ENCODE measurements at regions not wholly inside any gene's neighbourhood (a gene's known extent, or its start where the extent isn't known, plus 50 kb on each side); places are given as distances from the start of the nearest gene placed in this dataset.

DNA sequence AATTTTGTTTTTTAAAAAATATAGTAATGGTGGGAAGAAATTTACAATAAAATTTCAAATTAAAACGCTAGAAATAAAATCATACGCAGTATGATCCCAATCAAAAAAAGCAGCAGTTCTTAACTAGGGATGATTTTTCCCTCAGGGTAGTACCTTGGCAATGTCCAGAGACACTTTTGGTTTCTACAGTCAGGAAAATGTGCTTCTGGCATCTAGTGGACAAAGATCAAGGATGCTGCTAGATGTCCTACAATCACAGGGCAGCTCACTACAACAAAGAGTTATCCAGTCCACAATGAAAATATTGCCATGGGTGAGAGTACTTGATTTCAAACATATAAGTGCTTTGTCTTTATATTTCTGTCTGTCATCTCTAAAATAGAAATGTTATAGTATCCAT lies 400.2 kb upstream of the SGCD start:
- no peak for DNase-seq (ENCODE audit: low read depth)

DNA sequence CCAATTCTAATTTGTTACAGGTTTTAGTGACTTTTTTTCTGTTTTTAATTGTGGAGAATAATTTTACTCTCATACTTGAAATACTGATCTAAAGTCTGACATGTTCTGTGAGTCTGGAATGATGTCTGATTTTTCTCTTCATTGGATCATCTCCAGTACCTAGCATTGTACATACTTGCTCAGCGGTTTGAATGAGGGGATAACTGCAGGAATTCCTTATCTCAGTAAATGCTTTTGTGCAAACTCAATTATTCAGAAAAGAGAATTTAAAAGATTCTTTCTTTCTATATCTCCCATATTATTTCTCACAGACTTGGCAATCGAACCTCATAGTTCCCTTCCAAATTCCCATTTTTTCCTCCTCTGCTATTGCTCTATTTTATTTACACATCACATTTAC lies 397.9 kb upstream of the SGCD start:
- DNase-seq (ENCODE audit: low read depth): no peak

DNA sequence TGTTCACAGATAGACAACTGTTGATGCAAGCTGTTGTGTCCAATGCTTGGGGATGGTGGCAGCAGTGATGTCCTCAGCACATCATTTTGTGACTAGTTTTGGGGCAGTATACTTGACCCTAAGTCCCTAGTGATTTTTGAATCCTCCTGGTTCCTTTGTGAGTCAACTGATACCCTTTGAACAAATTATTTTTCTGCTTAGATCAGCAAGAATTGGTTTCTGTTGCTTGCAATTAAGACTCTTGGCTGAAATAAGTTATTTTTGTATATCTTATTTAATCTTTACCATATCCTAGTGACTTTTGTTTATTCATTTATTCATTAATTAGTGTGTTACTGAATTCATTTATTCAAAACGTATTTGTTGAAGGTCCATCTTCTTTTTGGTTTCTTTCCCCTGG lies 392.0 kb upstream of the SGCD start:
- no peak for DNase-seq (ENCODE audit: low read depth)

DNA sequence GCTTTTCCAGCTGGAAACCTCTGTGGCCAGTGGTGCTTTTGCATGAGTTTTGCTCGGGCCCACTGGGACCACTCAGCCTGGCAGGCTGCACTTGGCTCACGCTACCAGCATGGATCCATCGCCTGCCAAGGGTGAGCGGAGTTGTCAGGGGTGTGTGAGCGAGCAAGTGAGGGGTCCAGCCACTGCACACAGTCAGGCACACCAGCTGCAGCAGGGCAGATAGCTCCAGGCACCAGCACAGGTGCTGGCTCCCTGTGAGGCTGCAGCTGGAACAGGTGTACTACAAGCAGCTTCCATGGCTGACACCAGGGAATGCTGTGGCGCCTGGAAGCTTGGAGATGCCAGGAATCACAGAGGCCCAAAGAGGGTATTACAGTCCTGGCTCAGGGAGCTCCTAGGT lies 391.2 kb upstream of the SGCD start:
- no peak for DNase-seq (ENCODE audit: low read depth)

DNA sequence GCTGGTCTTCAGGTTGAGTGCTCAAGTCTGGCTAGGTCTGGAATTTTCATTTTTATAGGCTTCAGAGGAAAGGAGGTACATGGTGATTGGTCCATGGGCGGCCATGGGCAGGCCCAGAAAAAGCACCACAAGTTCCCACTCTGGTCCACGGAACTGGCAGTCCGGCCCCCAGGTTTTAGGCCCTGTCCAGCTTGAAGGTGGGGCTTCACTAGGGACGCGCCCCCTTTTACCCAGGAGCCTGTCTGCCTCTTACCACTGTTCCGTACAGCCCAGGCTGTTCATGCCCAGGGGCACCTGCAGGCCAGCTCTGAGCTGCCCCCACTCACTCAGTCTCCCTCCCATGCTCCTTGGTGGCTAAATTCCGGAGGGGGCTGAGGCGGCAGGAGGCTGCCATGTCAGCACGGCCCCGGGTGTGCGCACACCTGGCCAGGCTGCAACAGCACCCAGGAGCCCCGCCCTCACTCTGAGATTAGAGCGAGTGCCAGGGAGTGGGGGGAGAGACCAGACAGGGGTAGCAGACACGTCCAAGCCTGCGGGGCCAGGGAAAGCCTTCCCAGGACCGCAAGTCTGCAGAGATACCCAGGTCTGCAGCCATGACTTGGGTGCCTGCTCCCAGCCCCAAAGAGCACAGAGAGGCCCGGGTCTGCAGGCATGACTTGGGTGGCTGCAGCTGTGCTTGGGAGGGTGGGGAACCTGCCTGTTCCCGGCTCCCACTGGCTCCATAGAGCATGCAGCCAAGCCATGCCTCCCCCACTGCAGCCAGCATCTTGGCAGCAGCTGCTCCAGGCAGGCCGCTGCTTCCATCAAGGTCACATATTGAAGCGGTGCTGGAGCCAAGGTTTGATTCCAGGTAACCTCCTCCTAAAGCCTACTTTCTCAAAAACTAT lies 390.2 kb upstream of the SGCD start:
- no peak for DNase-seq (ENCODE audit: low read depth)

DNA sequence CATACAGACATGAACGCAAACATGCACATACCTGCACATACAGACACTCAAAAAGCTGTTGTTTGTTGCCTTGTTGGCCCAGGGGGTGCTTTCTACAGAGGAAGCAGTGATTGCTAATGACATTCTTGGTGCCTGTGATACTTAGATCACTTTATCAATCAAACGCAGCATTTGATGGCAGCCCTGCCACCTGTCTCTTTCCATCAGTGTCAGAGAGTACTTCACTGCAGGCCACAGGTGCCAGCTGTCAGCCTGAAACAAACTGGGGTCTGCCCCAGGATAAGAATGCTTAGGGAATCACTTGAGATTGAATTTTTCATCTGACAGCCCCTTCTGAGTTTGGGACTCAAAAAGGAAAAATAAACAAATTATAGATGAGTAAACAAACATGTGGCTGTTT lies 388.9 kb upstream of the SGCD start:
- DNase-seq (ENCODE audit: low read depth): no peak

DNA sequence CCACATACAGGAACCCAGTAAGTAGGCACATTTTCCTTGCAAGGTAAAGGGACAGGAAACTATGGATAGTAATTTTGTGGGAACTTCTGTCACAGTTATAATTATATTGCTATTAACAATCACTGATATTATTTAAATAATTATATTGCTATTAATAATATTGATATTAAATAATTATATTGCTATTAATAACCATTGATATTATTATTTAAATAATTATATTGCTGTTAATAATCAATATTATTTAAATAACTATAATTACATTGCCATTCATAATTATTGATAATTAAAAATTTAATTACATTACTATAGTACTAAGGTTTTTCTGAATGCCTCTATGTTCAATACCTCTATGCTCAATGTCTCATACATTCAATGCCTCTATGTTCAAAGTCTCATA lies 385.6 kb upstream of the SGCD start:
- no peak for DNase-seq (ENCODE audit: low read depth)

DNA sequence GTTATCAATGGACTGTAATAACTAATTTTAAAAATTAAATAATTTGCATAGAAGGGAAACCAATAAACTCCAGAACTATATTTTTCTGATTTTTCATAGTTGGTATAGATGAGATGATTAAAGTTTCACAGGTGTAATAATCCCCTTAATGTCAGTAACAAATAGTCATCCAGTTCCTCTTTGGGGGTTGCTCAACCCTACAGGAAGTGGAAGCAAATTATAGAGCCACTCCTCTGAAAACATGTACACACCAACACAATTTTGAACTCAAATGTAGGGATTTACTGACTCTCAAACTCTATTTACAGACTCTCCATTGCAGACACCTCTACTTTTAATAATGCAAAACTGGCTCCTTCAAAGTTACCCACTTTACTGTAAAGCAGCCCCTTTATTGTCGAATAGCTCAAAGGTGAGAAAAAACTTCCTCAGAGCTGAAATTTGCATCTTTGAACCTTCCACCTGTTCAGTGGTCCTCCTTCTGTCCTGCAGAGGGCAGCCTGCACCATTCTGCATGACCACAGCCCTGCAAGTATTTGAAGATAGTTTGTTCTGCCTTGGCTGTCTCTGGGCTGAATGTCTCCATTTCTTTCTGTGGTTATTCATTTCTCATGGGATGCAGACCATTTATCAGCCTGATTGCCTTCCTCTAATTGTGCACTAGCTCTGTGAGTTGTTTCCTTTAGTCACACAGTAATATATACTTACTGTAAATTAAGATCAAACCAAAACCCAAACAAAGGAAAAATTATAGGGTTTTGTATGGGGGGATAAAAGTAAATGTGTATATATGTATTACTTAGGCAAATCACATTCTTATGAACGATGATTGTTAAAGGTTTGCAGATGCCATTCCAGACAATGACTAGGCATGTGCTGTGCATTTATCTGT lies 383.2 kb upstream of the SGCD start:
- DNase-seq (ENCODE audit: low read depth): no peak

DNA sequence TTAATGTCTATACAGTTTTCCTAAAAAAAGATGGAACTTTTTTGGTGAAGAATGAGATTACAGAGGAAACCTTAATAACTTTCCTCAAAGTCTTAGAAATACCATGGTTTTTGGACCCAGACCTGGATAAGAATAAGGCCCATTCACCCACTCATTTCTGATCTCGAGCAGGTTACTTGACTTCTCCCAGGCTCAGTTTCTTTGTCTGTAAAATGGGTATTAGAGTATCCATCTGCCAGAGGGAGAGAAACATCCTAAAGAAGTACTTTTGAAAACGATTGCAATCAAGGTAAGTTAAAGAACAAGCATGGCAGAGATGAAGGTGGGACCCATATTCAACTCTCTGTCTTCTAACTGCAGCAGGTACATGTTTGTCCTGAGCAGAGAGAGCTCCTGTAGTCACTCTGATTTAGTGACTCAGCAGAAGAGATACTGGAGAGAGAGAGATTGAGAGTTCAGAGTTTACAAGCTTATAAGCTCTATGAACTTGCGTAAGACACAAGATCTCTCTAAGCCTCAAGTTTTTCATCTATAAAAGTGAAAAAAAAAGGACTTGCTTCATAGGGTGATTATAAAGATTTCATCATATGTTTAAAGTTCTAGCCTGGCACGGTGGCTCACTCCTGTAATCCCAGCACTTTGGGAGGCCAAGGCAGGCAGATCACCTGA lies 379.4 kb upstream of the SGCD start:
- no peak for DNase-seq (ENCODE audit: low read depth)

DNA sequence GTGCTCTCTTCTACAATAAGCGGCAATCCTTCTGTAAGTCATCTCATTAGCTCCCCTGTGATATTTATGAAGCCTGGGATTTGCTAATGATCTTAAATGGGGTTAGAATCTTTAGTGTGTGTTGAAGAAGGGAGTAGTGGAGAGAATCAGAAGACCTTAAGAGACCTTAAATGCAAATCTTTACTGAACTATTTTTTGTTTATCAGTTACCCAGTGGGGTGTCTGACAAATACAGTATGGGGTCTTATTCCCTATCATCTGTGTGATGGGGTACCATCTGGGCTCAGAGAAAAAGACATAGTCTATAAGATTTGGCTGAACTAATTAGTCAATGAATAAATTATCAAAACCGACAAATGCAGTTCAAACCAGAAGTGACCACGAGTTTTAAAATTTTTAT lies 378.4 kb upstream of the SGCD start:
- DNase-seq (ENCODE audit: low read depth): no peak

DNA sequence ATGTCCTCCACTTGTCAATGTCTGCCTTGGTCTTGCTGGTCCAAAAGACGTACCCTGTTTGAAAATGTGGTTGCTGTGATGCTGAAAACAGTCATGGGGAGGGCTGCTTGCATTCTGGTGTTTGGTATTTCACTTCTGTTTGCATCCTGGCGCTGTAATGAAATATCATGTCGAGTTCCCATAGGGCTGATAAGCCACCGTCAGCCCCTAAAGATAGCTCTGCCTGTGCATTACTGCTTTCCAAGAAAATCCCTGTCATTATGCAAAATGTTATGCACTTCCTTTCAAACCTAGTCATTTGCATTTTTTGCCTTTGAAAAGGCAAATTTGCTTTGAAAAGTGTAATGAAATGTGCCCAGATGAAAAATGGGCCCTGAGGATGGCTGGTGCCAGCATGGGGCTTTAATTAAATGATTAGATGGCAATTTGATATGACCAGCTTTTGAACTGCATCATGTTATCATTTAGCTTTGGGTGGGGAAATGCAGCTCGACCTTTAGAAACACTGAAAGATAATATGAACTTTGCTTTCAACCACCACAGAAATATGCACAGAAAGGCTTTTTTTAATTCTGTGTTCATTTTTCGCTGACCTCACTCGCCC lies 374.4 kb upstream of the SGCD start:
- DNase-seq (ENCODE audit: low read depth): no peak

DNA sequence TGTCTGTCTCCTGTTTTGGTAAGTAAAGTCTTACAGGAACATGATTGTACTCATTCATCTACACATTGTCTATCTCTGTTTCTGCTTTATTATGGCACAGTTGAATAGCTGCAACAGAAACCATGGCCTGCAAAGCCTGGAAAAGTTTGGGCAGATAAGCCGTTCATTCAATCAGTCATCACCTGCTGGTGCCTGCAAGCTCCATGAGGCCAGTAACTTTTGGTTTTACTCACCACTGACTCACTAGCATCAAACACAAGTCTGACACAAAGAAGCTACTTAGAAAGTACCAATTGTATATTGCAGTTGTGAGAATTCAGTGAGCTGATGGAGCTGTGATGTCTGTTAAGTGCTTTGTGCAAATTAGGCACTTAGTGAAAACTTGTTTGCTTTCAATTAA lies 373.6 kb upstream of the SGCD start:
- DNase-seq (ENCODE audit: low read depth): no peak

DNA sequence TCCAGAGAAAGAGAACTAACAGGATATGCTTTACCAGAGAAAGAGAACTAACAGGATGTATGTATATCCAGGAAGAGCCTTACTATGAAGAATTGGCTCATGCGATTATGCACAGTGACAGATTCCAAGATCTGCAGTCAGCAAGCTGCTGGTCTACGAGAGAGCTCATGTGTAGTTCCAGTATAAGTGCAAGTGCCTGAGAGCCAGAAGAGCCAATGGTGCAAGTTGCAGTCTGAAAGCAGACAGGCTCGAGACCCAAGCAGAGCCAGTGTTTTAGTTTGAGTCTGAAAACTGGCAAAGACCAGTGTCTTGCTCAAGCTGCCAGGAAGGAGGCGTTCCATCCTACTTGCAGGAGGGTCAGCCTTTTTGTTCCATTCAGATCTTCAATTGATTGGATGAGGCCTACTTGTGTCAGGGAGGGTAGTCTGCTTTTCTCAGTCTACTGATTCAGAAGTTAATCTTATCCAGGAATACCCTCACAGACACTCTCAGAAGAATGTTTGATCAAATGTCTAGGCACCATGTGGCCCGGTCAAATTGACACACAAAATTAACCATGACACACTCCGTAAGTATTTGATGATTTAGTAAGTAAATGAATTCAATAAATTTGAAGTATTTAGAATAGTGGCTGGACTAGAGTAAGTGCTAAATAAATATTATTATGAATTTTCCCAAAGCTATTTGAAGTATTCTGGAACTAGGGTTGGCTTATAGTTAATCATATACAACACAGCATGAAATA lies 372.1 kb upstream of the SGCD start:
- DNase-seq (ENCODE audit: low read depth): no peak

DNA sequence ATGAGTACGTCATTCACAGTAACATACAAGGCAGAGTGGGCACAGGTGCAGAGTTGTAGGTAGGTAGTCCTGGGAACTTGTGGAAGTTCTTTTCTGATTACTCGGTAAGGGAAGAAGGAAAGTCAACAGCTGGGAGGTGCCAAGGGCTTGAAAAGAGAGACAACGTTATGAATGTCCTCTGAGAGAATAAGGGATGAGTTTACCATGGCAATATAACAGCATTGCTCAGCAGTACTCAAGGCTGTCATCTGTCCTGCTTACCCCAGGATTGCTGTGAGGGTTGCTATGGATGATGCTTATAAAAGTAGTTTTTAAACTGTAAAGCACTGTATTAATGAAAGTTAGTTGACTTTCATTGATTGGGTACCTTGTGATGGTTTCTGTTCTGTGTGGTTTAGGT lies 369.1 kb upstream of the SGCD start:
- no peak for DNase-seq (ENCODE audit: low read depth)

DNA sequence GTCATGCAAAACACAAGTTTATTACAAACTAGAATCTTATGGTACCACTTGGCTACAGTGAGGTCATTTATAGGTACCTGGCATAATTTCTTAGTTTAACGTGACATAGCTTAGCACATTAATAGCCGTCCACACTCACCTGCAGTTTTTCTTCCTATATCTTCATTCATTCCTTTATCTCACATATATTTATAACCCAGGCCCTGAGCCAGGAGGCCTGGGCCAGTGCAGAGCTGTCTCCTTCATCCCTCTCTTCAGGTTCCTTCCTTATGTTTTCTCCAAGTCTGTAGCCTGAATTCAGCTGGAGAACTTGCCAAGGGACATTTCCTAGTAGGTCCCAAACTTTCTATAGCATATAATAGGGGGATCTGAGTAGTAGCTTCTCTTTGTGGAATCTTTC lies 367.9 kb upstream of the SGCD start:
- DNase-seq (ENCODE audit: low read depth): no peak

DNA sequence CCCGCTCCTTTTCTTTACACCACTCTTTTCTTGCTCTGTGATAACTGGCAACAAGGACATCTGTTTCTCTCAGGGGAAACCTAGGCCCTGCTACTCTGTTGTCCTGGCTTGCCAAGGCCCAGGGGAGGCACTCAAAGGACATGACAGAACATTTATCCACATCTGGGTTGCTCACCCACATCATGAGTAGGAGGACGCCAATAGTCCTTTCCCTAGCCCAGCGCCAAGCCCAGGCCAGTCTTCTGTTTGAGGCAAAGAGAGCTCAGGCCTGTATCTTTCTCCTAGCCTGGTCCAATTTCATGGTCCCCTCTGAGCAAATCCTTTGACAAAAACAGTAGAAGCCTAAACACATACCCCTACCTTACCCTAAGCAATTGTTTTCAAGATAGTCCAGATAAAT lies 366.8 kb upstream of the SGCD start:
- no peak for DNase-seq (ENCODE audit: low read depth)

DNA sequence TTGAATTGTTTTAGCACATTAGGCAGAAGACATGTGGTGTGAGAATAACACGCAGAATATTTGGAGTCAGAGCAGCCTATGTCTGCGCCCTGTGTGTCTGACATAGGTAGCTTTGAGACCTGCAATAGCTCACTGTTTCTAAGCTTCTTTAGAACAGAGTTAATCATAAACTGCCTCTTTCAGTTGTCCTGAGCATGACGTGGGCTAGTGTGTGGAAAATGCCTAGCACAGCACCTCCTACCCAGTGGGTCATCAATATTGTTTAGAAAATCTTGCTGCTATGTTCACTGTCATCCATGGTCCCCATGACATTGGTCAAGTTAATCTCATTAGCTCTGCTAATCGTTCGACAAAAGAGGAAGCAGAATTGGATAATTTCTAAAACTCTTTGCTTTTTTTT lies 357.4 kb upstream of the SGCD start:
- DNase-seq (ENCODE audit: low read depth): no peak

DNA sequence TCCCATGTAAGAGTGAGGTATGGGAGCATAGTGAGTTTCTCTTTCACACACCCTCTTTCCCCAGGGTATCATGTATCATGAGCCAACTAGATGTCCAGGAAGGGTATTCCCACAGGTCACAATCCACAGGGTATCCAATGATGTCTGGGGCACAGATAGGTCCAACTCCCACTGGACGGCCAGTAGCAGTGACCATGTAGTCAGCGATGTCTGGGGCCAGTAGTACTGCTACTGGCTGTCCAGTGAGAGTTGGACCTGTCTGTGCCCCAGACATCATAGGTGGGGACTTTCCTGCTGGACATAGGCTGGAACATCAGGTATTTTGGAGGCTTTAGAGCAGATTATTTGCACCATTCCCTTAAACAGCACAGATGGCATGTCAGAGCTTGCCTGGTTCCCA lies 352.6 kb upstream of the SGCD start:
- DNase-seq (ENCODE audit: low read depth): no peak

DNA sequence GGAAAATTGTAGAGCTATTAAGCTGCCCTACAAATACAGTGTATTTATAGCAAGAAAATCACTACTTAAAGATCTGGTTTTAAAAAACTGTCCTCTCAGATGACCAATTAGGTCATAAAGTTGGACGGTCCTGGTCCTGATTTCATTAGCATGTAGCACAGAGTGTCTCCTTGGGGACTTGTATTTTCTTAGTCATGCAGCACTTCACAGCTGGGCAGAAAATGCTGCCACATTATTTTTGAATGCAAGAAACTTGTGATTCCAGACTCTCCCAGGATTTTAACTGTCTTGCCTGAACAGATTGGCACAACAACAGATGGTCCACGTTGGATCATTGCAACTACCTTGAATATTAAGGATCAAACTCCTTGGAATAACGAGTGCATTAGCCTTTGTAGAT lies 348.1 kb upstream of the SGCD start:
- no peak for DNase-seq (ENCODE audit: low read depth)

DNA sequence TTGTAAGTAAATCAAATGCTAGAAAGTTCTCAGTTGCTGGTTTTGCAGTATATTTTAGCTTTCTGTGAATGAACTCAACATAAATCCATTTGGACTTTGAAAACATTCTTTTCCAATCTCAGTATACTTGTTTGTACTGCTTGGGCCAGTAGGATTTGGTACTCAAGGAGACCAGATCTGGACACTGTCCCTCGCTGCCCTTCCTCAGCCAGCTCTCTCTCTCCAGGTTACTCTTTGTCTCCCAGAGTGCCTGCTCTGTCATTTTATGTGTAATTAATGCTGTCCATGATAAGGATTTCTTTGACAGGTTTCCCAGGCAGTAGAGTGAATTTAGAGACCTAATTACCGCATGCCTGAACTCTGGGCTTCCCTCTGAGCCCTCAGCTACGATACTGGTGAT lies 344.6 kb upstream of the SGCD start:
- DNase-seq (ENCODE audit: low read depth): no peak

DNA sequence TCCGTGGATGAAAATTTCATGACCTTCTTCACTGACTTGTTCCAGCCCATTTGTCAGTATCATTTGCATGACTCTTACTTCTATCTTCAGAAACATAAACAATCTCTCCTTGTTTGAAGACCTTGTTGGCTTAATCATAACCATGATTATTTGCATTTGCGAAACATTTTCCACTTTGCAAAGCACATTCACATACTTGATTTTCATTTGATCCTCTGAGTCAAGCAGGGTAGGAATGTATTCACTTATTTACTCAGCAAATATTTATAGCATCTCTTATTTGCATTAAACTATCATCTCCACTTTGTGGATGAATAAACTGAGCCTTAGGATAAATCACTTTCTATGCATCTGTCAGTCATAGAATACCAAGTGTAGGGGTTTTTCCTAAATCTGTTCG lies 343.0 kb upstream of the SGCD start:
- no peak for DNase-seq (ENCODE audit: low read depth)

Measured in non-pigmented ciliary epithelial cell (primary cell).